Fibroblast of lung (primary cell): ENCODE measurements at regions not wholly inside any gene's neighbourhood (a gene's known extent, or its start where the extent isn't known, plus 50 kb on each side); places are given as distances from the start of the nearest gene placed in this dataset.

Experiments
- DNase-seq, 2 donors: peaks; one replicate each; pipeline versions ENCODE4 v3.0.0 to v3.0.0-alpha.2; 2010; ENCODE audit warnings: low read depth in 2 of 2
- H2AFZ ChIP-seq: 2 replicates; pipeline ENCODE4 v1.5.1; 2012; ENCODE audit warnings: low read length, control low read depth, inconsistent platforms
- H3K27ac ChIP-seq: 2 replicates; pipeline ENCODE4 v1.5.1; 2011; ENCODE audit warnings: low read length, control low read depth; ENCODE audit not compliant: insufficient read depth
- H3K27me3 ChIP-seq: 2 replicates; pipeline ENCODE4 v1.5.1; 2011; ENCODE audit warnings: mild to moderate bottlenecking, low read length; ENCODE audit not compliant: control insufficient read depth, insufficient read depth
- H3K36me3 ChIP-seq: 2 replicates; pipeline ENCODE4 v1.5.1; 2011; ENCODE audit warnings: low read length; ENCODE audit not compliant: control insufficient read depth, insufficient read depth
- H3K4me1 ChIP-seq: 2 replicates; pipeline ENCODE4 v1.5.1; 2011; ENCODE audit warnings: low read length; ENCODE audit not compliant: control insufficient read depth, insufficient read depth; ENCODE audit errors: extremely low read depth
- H3K4me2 ChIP-seq: 2 replicates; pipeline ENCODE4 v1.5.1; 2011; ENCODE audit warnings: low read length, control low read depth; ENCODE audit not compliant: insufficient read depth; ENCODE audit errors: extremely low read depth
- H3K4me3 ChIP-seq, 4 experiments: fragments of 200-600 bp in 1 of 4; sonication (generic) in 1 of 4; replicated peaks in 1 of 4; 2 replicates each; pipeline ENCODE4 v1.5.1; 2011 to 2016; ENCODE audit warnings: low read length in 4 of 4, low read depth in 3 of 4, mild to moderate bottlenecking in 3 of 4, control low read depth in 2 of 4, inconsistent platforms in 1 of 4, mixed read lengths in 1 of 4; ENCODE audit not compliant: insufficient read depth in 1 of 4; ENCODE audit errors: control extremely low read depth in 1 of 4
- H3K79me2 ChIP-seq: 2 replicates; pipeline ENCODE4 v1.5.1; 2012; ENCODE audit warnings: mild to moderate bottlenecking, low read length, inconsistent platforms; ENCODE audit not compliant: control insufficient read depth, insufficient read depth
- H3K9ac ChIP-seq: 2 replicates; pipeline ENCODE4 v1.5.1; 2011; ENCODE audit warnings: mild to moderate bottlenecking, low read length, control low read depth; ENCODE audit not compliant: insufficient read depth
- H3K9me3 ChIP-seq: 2 replicates; pipeline ENCODE4 v1.5.1; 2012; ENCODE audit warnings: low read depth, low read length; ENCODE audit not compliant: control insufficient read depth, insufficient read depth
- H4K20me1 ChIP-seq: 2 replicates; pipeline ENCODE4 v1.5.1; 2011; ENCODE audit warnings: low read length; ENCODE audit not compliant: control insufficient read depth, insufficient read depth; ENCODE audit errors: extremely low read depth
- CTCF ChIP-seq, 2 donors: IDR thresholded peaks in 1 of 2; conservative IDR thresholded peaks in 1 of 2; 1 replicate in 1 of 2; 2 replicates in 1 of 2; pipeline ENCODE4 v1.5.1; 2011 to 2012; ENCODE audit warnings: low read length in 2 of 2, control low read depth in 1 of 2, inconsistent platforms in 1 of 2, low read depth in 1 of 2, mild to moderate bottlenecking in 1 of 2
- EZH2 ChIP-seq: IDR thresholded peaks from 2 replicates; pipeline ENCODE4 v1.5.1; 2012; ENCODE audit warnings: low read length, control low read depth, mild to moderate bottlenecking; ENCODE audit errors: missing control alignments

DNA sequence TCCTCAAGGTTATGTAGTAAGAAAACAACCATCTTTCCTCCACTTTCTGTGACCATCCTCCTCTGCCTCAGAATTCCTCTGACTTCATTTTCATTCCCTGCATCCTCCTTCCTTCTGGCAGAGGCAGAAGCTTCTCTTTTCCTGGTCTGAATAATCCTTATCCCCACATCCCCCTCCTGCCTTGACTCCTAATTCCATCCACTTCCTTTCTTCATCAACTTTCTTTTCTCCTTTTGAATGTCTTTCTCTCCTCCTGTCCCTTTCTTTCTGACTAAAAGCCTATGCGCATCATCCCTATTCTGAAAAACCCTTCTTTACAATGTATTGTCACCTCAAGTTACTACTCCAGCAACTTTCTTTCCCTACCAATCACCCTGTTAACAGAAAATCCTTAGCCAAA lies 79.0 kb downstream of the CDO1 start:
- Histone ChIP-seq H3K4me2 (no peak overlapping the region), H3K9ac (no peak overlapping the region), H3K9me3 (no peaks in the 10 kb centered on the region), H4K20me1 (no peaks in the 10 kb centered on the region), H3K4me1 (no peaks in the 10 kb centered on the region), H3K79me2 (no peaks in the 10 kb centered on the region), H3K27ac (no peak overlapping the region), H3K36me3 (no peaks in the 10 kb centered on the region), H3K4me3 (no peak overlapping the region), H2AFZ (no peak overlapping the region), H3K27me3 (peaks cover 4% of the 10 kb centered on the region)
- DNase-seq: no peak
- TF ChIP-seq EZH2 (no peak), CTCF (conservative IDR thresholded peaks at IDR 0.05 in 1 of 2, IDR thresholded peaks at IDR 0.05 in 1 of 2; ENCODE audit: low read depth in 1 of 2, low read length in 2 of 2) (no peak)

GRCh38 chr5:115736690-115737005 lies 79.8 kb downstream of the CDO1 start:
- Histone ChIP-seq H3K4me1 (no peaks in the 10 kb centered on the region), H3K9ac (no peak overlapping the region)
- no peak for TF ChIP-seq EZH2
- no peak for TF ChIP-seq CTCF (conservative IDR thresholded peaks at IDR 0.05 in 1 of 2, IDR thresholded peaks at IDR 0.05 in 1 of 2; ENCODE audit: low read depth in 1 of 2, low read length in 2 of 2)

GRCh38 chr5:115736004-115736689 lies 80.3 kb downstream of the CDO1 start:
- Histone ChIP-seq H3K27ac (no peak overlapping the region), H3K4me3 (no peak overlapping the region), H3K9me3 (no peaks in the 10 kb centered on the region), H4K20me1 (no peaks in the 10 kb centered on the region), H3K36me3 (no peaks in the 10 kb centered on the region), H2AFZ (no peak overlapping the region), H3K9ac (no peak overlapping the region), H3K4me2 (no peak overlapping the region), H3K79me2 (no peaks in the 10 kb centered on the region), H3K27me3 (peaks cover 4% of the 10 kb centered on the region), H3K4me1 (no peaks in the 10 kb centered on the region)
- DNase-seq: no peak
- TF ChIP-seq EZH2: no peak
- no peak for TF ChIP-seq CTCF (conservative IDR thresholded peaks at IDR 0.05 in 1 of 2, IDR thresholded peaks at IDR 0.05 in 1 of 2; ENCODE audit: low read depth in 1 of 2, low read length in 2 of 2)

More at GRCh38 chr5:115736690-115737005, 79.8 kb downstream of the CDO1 start:
- no peaks in the 10 kb centered on the region for H4K20me1 ChIP-seq
- DNase-seq: no peak
- H2AFZ ChIP-seq: no peak overlapping the region
- no peaks in the 10 kb centered on the region for H3K79me2 ChIP-seq
- no peaks in the 10 kb centered on the region for H3K9me3 ChIP-seq
- no peak overlapping the region for H3K4me3 ChIP-seq
- H3K27ac ChIP-seq: no peak overlapping the region
- H3K36me3 ChIP-seq: no peaks in the 10 kb centered on the region
- H3K4me2 ChIP-seq: no peak overlapping the region
- peaks cover 4% of the 10 kb centered on the region for H3K27me3 ChIP-seq
